GM12878 (cell line): ENCODE measurements at regions not wholly inside any gene's neighbourhood (a gene's known extent, or its start where the extent isn't known, plus 50 kb on each side); places are given as distances from the start of the nearest gene placed in this dataset.

Source experiments
- ESRRA ChIP-seq: IDR thresholded peaks from 2 replicates; pipeline ENCODE4 v1.6.1; 2012; ENCODE audit warnings: mild to moderate bottlenecking, low read length, improper control_type of control experiment
- IRF5 ChIP-seq: fragments of 450-650 bp; IDR thresholded peaks from 2 replicates; pipeline ENCODE4 v1.6.1; 2017; ENCODE audit warnings: borderline replicate concordance
- RELA ChIP-seq: fragments of 450-650 bp; IDR thresholded peaks from 2 replicates; pipeline ENCODE4 v1.8.0; 2014; ENCODE audit warnings: borderline replicate concordance; ENCODE audit not compliant: partially characterized antibody
- TBL1XR1 ChIP-seq: IDR thresholded peaks from 2 replicates; pipeline ENCODE4 v1.6.1; 2012; ENCODE audit warnings: low read depth, low read length, improper control_type of control experiment
- ZZZ3 ChIP-seq: IDR thresholded peaks from 2 replicates; pipeline ENCODE4 v1.6.1; 2011; ENCODE audit warnings: low read depth; ENCODE audit not compliant: control insufficient read depth, insufficient read length
- TF ChIP-seq, protein P1 (sequence below): fragments of 450-650 bp; formaldehyde crosslinking; IDR thresholded peaks from 2 replicates; pipeline ENCODE4 v1.4.0; 2020; ENCODE audit warnings: mild to moderate bottlenecking, moderate library complexity

GRCh38 chr14:101361044-101361443 is 200.3 kb upstream of the DIO3 start (continued):
- TF ChIP-seq ZZZ3 (no peak), TBL1XR1 (no peak), IRF5 (no peak), RELA (no peak), ESRRA (no peak)
- TF ChIP-seq, protein P1, sequence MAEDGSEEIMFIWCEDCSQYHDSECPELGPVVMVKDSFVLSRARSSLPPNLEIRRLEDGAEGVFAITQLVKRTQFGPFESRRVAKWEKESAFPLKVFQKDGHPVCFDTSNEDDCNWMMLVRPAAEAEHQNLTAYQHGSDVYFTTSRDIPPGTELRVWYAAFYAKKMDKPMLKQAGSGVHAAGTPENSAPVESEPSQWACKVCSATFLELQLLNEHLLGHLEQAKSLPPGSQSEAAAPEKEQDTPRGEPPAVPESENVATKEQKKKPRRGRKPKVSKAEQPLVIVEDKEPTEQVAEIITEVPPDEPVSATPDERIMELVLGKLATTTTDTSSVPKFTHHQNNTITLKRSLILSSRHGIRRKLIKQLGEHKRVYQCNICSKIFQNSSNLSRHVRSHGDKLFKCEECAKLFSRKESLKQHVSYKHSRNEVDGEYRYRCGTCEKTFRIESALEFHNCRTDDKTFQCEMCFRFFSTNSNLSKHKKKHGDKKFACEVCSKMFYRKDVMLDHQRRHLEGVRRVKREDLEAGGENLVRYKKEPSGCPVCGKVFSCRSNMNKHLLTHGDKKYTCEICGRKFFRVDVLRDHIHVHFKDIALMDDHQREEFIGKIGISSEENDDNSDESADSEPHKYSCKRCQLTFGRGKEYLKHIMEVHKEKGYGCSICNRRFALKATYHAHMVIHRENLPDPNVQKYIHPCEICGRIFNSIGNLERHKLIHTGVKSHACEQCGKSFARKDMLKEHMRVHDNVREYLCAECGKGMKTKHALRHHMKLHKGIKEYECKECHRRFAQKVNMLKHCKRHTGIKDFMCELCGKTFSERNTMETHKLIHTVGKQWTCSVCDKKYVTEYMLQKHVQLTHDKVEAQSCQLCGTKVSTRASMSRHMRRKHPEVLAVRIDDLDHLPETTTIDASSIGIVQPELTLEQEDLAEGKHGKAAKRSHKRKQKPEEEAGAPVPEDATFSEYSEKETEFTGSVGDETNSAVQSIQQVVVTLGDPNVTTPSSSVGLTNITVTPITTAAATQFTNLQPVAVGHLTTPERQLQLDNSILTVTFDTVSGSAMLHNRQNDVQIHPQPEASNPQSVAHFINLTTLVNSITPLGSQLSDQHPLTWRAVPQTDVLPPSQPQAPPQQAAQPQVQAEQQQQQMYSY (CRISPR knock-in tag), result no peak
